ENCODE measurements at regions not wholly inside any gene's neighbourhood (a gene's known extent, or its start where the extent isn't known, plus 50 kb on each side); places are given as distances from the start of the nearest gene placed in this dataset.

- TF ChIP-seq CTCF (IDR thresholded peaks at IDR 0.05) = no peak
- TF ChIP-seq POLR2A (IDR thresholded peaks at IDR 0.05) = no peak
- TF ChIP-seq POLR2AphosphoS5 (IDR thresholded peaks at IDR 0.05) = no peak
- TF ChIP-seq EP300 (IDR thresholded peaks at IDR 0.05) = no peak
These were observed 92.0 kb upstream of the PAX2 start for GRCh38 chr10:100653238-100653956.
